Transverse colon (tissue), 3 donors: ENCODE measurements at regions not wholly inside any gene's neighbourhood (a gene's known extent, or its start where the extent isn't known, plus 50 kb on each side); places are given as distances from the start of the nearest gene placed in this dataset.

ENCODE experiments used
- POLR2A ChIP-seq: fragments of 450-650 bp; IDR thresholded peaks from one replicate; pipeline ENCODE4 v1.6.1; 2016; ENCODE audit warnings: antibody characterized with exemption, mild to moderate bottlenecking, moderate library complexity
- TF ChIP-seq, protein P1 (sequence below), 5 experiments: fragments of 200-600 bp in 3 of 5; fragments of 450-650 bp in 2 of 5; sonication (generic) in 3 of 5; IDR thresholded peaks; 1 replicate in 2 of 5; 2 replicates in 3 of 5; pipeline ENCODE4 v1.5.1; 2016 to 2017; ENCODE audit warnings: antibody characterized with exemption in 5 of 5, inconsistent platforms in 3 of 5, mild to moderate bottlenecking in 2 of 5, moderate library complexity in 1 of 5

DNA sequence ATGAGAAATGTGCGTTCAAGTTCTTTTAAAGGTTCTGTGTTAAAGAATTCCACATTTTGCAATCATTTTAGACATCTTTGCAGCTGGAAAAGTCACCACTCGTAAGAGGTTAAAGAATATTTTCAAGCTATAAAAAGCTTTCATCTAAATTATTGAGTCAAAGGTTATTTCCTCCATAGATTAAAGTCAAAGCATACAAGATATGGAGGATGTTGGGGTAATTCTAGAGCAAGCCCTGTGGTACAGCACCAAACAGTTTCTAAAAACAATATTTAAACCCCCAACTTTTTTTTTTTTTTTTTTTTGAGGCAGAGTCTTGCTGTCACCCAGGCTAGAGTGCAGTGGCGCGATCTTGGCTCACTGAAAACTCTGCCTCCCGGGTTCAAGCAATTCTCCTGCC, 1299.8 kb upstream of the TMEM132C start:
- no peak for TF ChIP-seq POLR2A
- TF ChIP-seq, protein P1, sequence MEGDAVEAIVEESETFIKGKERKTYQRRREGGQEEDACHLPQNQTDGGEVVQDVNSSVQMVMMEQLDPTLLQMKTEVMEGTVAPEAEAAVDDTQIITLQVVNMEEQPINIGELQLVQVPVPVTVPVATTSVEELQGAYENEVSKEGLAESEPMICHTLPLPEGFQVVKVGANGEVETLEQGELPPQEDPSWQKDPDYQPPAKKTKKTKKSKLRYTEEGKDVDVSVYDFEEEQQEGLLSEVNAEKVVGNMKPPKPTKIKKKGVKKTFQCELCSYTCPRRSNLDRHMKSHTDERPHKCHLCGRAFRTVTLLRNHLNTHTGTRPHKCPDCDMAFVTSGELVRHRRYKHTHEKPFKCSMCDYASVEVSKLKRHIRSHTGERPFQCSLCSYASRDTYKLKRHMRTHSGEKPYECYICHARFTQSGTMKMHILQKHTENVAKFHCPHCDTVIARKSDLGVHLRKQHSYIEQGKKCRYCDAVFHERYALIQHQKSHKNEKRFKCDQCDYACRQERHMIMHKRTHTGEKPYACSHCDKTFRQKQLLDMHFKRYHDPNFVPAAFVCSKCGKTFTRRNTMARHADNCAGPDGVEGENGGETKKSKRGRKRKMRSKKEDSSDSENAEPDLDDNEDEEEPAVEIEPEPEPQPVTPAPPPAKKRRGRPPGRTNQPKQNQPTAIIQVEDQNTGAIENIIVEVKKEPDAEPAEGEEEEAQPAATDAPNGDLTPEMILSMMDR (IDR thresholded peaks at IDR 0.05): no peak
